HEK293 (cell line): ENCODE measurements at regions not wholly inside any gene's neighbourhood (a gene's known extent, or its start where the extent isn't known, plus 50 kb on each side); places are given as distances from the start of the nearest gene placed in this dataset.

Source experiments
- ATF2 ChIP-seq: fragments of 450-650 bp; formaldehyde crosslinking; IDR thresholded peaks from 2 replicates; pipeline ENCODE4 v1.5.1; 2016; ENCODE audit warnings: missing biosample characterization, missing genetic modification characterization, low read depth
- KLF9 ChIP-seq: fragments of 450-650 bp; formaldehyde crosslinking; IDR thresholded peaks from 2 replicates; pipeline ENCODE4 v1.5.1; 2016; ENCODE audit warnings: missing biosample characterization, missing genetic modification characterization, low read depth

GRCh38 chr9:78934880-78935279 lies 636.9 kb upstream of the TLE4 start:
- TF ChIP-seq ATF2 (tag by site-specific recombination) (no peak), KLF9 (tag by site-specific recombination) (no peak)
